AG04449 (cell line): ENCODE measurements at regions not wholly inside any gene's neighbourhood (a gene's known extent, or its start where the extent isn't known, plus 50 kb on each side); places are given as distances from the start of the nearest gene placed in this dataset.

Source experiments
- CTCF ChIA-PET: fragments of 350-600 bp; formaldehyde crosslinking; extraction: SDS; loops from one replicate; lab custom pipeline; 2021; ENCODE audit warnings: antibody characterized with exemption; lab: Yijun Ruan, JAX
- POLR2A ChIA-PET: fragments of 400-600, 350-600 bp; formaldehyde crosslinking; extraction: SDS; loops from one replicate; lab custom pipeline; 2020; ENCODE audit warnings: antibody characterized with exemption, inconsistent platforms; lab: Yijun Ruan, JAX
- DNase-seq: peaks from one replicate; pipeline ENCODE4 v3.0.0-alpha.2; 2010; ENCODE audit warnings: low read depth, low spot score
- H3K4me3 ChIP-seq: 2 replicates; pipeline ENCODE4 v1.5.1; 2011; ENCODE audit warnings: low read depth, mild to moderate bottlenecking, control low read depth, low read length
- CTCF ChIP-seq: IDR thresholded peaks from one replicate; pipeline ENCODE4 v1.5.1; 2011; ENCODE audit warnings: mild to moderate bottlenecking, moderate library complexity, low read length, control low read depth, inconsistent platforms; ENCODE audit not compliant: insufficient read depth; ENCODE audit errors: missing control alignments

- no peak for DNase-seq
- POLR2A ChIA-PET = no interaction called here
- CTCF ChIA-PET = no interaction called here
- no peak overlapping the region for H3K4me3 ChIP-seq
- TF ChIP-seq CTCF = no peak
Measured at GRCh38 chr10:21157664-21158063, 260.6 kb upstream of the NEBL start.

GRCh38 chr10:21150166-21150565 lies 253.1 kb upstream of the NEBL start:
- ChIA-PET POLR2A (no interaction called here), CTCF (no interaction called here)
- no peak overlapping the region for H3K4me3 ChIP-seq
- no peak for DNase-seq
- TF ChIP-seq CTCF = no peak

GRCh38 chr10:21146436-21146789 lies 249.3 kb upstream of the NEBL start:
- H3K4me3 ChIP-seq = no peak overlapping the region
- no peak for TF ChIP-seq CTCF
- no peak for DNase-seq
- ChIA-PET CTCF (no interaction called here), POLR2A (no interaction called here)

GRCh38 chr10:21145751-21146435 lies 248.8 kb upstream of the NEBL start:
- H3K4me3 ChIP-seq = no peak overlapping the region
- CTCF ChIA-PET = no interaction called here
- POLR2A ChIA-PET = no interaction called here
- DNase-seq = no peak
- no peak for TF ChIP-seq CTCF

- DNase-seq = no peak
- POLR2A ChIA-PET = no interaction called here
- no peak for TF ChIP-seq CTCF
- CTCF ChIA-PET = no interaction called here
- no peak overlapping the region for H3K4me3 ChIP-seq
Measured at GRCh38 chr10:21144047-21144446, 246.9 kb upstream of the NEBL start.

GRCh38 chr10:21141946-21142492 lies 244.9 kb upstream of the NEBL start:
- no peak overlapping the region for H3K4me3 ChIP-seq
- ChIA-PET CTCF (no interaction called here), POLR2A (no interaction called here)
- TF ChIP-seq CTCF = no peak
- DNase-seq = no peak
